ENCODE measurements at regions not wholly inside any gene's neighbourhood (a gene's known extent, or its start where the extent isn't known, plus 50 kb on each side); places are given as distances from the start of the nearest gene placed in this dataset.
"Not testable (repeated sequence)": the region's sequence is repeated elsewhere in the genome, so short reads cannot be mapped to it uniquely, and the experiment has no call there.

DNA sequence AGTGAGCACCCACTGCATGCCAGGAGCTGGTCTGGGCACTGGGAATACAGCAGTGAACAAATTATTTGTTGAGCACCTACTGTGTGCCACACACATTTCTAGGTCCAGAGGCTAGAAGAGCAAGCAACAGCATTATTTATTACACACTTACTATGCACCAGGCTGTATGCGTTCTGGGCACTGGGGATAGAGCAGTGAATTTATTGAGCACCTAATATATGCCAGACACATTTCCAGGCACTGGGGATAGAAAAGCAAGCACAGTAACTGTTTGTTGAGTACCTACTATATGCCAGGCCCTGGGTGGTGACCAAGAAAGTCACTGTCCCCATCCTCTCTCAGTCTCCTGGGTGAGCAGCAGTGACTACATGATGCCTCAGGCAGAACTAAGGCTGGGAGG, 107.5 kb upstream of the NCOR2 start:
- no peak for DNase-seq (ENCODE audit: low spot score)

DNA sequence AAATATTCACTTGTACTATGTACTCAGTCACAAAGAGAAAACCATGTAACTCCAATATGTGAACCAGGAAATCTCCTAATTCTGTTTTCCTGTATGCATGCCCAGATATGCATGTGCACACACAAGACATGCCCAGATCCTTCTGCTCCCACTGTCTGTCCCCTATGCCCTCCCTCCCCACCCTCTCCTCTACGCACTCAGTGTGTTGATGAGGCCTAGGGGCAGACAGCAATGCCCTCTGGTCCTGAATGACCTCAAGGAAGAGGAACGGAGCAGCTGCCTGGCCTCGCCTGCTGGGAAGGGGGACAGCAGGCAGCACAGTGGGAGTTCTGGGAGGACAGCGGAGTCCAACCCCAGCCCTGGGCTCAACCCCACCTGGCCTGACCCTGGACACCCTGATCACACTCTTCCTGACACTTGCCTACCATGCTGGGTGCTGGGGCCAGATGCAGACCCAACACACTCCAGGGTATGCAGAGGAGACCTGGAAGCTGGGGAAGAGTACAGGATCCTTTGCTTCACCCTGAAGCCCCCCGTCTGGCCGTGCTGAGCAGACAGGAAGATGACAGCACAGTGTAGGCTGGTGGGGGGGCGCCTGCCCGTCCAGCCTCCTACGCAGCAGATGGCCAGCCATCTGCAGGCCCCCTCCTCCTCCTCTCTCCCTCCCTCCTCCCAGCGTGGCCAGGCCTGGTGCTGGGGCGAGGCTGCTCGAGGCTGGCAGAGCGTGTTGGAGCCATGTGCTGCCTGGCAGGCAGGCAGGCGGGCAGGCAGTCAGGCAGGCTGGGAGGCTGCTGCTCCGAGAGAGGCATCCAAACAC, 106.6 kb upstream of the NCOR2 start:
- no peak for DNase-seq (ENCODE audit: low spot score)

GRCh38 chr12:124669271-124669721, 101.9 kb upstream of the NCOR2 start:
- DNase-seq (ENCODE audit: low spot score) = not testable (repeated sequence)

DNA sequence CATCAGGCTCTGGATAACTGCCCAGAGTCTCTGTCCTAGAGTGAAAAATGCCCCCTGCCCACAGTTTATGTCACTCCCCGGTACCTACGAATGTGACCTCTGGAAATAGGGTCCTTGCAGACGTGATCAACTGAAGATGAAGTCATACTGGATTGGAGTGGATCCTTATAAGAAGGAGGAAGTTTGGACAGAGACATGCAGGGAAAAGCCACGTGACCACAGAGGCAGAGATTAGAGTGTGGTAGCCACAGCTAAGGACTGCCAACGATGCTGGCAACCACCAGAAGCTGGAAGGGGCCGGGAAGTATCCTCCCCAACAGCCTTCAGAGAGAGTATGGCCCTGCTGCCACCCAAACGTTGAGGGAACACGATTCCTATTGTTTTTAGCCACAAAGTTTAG, 101.2 kb upstream of the NCOR2 start:
- DNase-seq (ENCODE audit: low spot score) = no peak

DNA sequence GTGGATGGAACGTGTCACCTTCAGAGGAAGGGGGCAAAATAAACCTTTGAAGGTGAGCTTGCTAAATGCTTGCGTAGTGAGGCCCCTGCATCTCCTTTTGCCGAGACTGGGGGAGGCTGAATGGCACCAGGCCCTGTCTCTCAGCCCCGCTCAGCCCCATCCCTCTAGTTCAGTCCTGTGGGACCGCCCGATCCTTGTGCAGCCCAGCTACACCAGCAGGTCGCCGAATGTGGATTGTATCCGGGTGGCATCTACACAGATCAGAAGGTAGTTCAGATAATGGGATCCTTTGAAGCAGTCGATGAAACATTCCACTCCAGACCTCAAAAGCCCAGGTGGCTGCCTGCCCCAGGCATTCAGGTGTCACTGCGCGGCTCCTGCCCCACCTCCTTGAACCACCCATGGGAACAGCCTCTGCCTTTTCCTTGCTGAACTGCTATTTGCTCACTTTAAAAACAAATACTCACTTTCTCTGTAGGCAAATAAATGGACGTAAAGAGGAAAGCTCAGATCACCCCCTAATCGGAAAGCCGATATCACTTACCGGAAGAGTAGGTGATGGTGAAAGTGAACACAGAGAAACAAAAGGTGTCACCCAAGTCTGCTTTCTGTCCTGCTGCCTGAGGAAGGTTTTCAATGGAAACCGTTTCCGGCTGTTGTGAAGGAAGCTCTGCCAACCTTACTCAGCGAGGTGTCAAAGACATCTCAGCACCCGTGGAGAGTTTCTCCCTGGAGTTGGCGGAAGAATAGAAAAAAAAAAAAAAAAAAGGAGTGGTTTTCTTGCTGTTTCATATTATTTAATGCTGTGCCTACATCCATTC, 100.3 kb upstream of the NCOR2 start:
- no peak for DNase-seq (ENCODE audit: low spot score)

DNA sequence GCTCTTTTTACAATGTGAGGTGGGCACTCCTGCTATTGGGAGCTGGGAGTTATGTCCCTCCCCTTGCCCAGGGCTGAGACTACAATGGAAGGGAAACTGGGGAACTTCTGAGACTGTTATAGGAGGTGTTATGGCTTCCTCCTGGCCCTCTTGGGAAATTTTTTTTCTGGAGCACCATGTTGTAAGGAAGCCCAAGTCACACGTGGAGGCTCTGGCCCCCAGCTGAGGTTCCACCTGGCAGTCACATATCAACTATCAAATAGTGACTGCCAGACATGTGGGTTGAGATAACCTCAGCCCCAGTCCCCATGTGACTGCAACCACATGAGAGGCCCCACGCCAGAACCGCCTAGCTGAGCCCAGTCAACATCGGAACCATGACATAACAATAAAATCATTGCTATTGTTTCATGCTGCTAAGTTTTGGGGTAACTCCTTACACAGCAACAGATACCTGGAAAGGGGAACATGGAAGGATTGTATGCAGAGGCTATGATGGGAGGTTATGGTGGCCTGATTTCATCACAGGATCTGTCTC, 99.4 kb upstream of the NCOR2 start:
- DNase-seq (ENCODE audit: low spot score) = no peak

DNA sequence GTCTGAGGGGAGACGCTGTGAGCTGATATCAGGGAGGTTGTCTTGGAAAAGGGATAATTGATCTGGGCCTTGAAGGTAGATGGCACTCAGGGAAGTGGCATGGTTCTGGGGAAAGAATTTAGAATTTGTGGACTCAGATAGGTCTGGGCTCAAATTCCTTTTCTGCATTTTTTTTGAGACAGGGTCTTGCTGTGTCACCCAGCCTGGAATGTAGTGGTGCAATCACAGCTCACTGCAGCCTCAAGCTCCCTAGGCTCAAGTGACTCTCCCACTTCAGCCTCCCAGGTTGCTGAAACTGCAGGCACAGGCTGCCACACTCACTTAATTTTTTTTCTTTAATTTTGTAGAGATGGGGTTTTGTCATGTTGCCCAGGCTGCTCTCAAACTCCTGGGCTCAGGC, 98.1 kb upstream of the NCOR2 start:
- DNase-seq (ENCODE audit: low spot score) = no peak

DNA sequence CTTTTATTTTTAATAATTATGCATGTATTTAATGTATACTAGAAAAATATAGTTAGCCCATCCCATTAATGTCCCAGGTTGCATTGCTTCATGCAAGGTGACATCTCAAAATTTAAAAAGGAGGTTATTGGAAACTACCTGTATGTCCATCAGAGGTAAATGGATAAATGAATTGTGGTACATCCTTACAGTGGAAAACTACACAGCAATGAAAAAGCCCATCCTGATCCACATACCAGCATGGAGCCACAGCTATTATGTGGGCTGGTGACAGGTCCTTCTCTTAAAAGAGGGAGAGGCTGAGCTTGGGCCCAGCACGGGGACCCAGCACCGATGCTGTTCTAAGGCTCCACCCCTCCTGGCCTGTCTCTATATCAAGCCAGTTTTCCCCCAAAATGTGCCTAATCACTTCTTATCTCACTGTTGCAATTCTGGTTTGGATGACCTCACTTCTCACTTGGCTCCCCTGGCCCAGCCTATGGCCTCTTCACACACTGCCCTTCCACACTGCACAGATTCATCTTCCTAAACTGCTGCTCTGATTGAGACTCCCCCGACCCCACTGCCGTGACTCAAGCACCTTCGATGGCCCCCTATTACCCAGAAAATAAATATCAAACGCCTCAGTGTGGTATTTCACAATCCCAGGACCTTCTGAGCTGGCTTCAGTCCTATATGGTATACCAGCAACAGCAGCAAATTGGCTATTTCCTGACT, 97.1 kb upstream of the NCOR2 start:
- no peak for DNase-seq (ENCODE audit: low spot score)

GRCh38 chr12:124663771-124664366, 96.5 kb upstream of the NCOR2 start:
- peak; percentile 91 for DNase-seq (ENCODE audit: low spot score)

- no peak for DNase-seq (ENCODE audit: low spot score)
These were observed 95.8 kb upstream of the NCOR2 start for GRCh38 chr12:124663206-124663605.

DNA sequence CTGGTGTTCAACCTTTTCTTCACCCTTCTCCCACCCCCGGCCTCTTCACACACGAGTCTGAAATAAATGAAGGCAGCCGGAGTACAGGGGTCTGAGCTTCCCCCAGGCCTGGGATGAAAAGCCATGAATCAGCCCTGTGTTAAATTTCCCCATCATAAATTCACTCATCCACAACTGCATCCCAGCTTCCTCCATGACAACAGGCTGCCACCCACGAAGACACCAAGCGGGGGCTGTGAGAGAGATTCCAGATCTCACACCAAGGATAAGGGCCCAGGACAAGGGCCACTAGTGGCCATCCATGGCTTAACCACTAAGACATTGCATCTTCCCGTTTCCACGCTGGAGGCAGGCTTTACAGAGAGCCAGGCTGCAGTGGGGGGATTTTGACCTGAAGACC, 93.9 kb upstream of the NCOR2 start:
- DNase-seq (ENCODE audit: low spot score) = no peak

DNA sequence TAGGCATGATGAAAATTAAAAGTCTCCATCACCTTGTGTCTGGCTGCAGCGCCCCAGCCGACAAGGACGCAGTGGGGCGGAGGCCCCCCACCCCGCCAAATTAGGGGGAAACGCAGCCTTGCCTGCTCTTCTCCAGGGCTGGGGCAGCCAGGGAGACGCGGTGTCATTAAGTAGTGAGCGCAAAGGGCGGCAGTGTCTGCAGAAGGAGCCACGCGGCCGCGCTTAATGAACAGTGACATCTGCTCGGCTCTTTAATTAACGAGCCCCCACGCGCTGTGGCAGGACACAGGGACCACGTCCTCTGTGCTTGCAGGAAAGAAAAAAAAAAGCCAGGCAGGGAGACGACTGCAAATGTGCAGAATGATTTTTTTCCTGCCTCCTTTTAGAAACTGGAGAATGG, 93.4 kb upstream of the NCOR2 start:
- no peak for DNase-seq (ENCODE audit: low spot score)

- no peak for DNase-seq (ENCODE audit: low spot score)
These were observed 91.5 kb upstream of the NCOR2 start for GRCh38 chr12:124658806-124659402.

- DNase-seq (ENCODE audit: low spot score) = no peak
These were observed 90.9 kb upstream of the NCOR2 start for GRCh38 chr12:124658302-124658701.

- DNase-seq (ENCODE audit: low spot score) = no peak
These were observed 89.6 kb upstream of the NCOR2 start for GRCh38 chr12:124656947-124657434.

GRCh38 chr12:124655698-124656516, 88.5 kb upstream of the NCOR2 start:
- DNase-seq (ENCODE audit: low spot score) = no peak

DNA sequence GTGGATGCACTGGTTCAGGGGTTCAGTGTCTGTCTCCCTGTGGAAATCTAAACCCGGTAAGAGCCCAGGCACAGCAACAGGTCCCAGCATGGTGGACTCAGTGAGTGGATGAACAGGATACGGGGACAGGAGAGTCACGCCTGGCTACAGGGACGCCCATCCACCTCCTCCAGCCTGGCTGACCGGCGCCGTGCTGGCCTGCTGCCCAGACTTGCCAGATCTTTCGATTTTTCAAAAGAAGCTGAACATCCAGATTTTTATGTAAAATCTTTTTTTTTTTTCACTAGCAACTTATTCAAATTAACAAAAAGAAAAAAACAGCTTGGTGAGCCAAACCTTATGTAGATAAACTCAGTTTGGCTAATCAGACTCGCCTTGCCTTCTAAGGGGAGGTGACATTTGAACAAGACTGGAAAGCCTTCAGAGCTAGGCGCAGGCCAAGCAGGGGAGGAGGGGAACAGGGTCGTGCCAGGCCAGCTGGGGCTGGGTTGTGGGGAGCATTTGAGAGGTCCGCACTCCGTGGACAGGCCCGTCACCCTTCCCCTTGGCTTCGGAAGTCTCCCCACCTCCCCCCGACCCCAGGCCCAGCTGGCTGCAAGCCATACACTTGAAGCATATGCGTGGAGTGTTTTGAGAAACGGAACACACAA, 87.8 kb upstream of the NCOR2 start:
- no peak for DNase-seq (ENCODE audit: low spot score)

DNA sequence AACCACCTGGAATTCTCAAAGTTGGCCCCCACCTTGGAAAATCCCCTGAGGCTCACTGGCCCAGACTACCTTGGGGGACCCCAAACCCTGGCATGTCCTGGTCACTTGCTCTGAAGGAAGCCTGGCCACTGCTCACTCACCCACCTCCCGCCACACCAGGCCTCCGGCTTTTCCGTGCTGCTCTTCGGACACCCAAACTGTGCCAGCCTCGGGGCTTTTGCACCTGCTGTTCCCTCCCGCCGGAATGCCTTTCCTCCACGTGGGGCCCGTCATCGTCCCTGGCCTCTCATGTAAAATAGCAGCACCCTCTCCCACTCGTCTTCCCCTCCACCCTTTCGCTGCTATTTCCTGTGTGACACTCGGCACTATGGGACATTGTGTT, 87.2 kb upstream of the NCOR2 start:
- DNase-seq (ENCODE audit: low spot score) = no peak

- no peak for DNase-seq (ENCODE audit: low spot score)
These were observed 85.9 kb upstream of the NCOR2 start for GRCh38 chr12:124653169-124653931.
